Body of pancreas (tissue), 4 donors: ENCODE measurements at regions not wholly inside any gene's neighbourhood (a gene's known extent, or its start where the extent isn't known, plus 50 kb on each side); places are given as distances from the start of the nearest gene placed in this dataset.

ENCODE experiments used
- POLR2A ChIP-seq, 3 donors: fragments of 450-650 bp; IDR thresholded peaks; one replicate each; pipeline ENCODE4 v1.6.1; 2016; ENCODE audit warnings: antibody characterized with exemption in 3 of 3, mild to moderate bottlenecking in 2 of 3
- TF ChIP-seq, protein P1 (sequence below), 7 experiments: fragments of 450-650 bp in 4 of 7; fragments of 200-600 bp in 3 of 7; sonication (generic) in 3 of 7; IDR thresholded peaks; one replicate each; pipeline ENCODE4 v1.5.1; 2016 to 2019; ENCODE audit warnings: antibody characterized with exemption in 7 of 7

GRCh38 chr11:15817001-15817400, 539.3 kb downstream of the SOX6 start:
- TF ChIP-seq, protein P1, sequence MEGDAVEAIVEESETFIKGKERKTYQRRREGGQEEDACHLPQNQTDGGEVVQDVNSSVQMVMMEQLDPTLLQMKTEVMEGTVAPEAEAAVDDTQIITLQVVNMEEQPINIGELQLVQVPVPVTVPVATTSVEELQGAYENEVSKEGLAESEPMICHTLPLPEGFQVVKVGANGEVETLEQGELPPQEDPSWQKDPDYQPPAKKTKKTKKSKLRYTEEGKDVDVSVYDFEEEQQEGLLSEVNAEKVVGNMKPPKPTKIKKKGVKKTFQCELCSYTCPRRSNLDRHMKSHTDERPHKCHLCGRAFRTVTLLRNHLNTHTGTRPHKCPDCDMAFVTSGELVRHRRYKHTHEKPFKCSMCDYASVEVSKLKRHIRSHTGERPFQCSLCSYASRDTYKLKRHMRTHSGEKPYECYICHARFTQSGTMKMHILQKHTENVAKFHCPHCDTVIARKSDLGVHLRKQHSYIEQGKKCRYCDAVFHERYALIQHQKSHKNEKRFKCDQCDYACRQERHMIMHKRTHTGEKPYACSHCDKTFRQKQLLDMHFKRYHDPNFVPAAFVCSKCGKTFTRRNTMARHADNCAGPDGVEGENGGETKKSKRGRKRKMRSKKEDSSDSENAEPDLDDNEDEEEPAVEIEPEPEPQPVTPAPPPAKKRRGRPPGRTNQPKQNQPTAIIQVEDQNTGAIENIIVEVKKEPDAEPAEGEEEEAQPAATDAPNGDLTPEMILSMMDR (IDR thresholded peaks at IDR 0.05): no peak
- TF ChIP-seq POLR2A (IDR thresholded peaks at IDR 0.05): no peak
